ENCODE measurements at regions not wholly inside any gene's neighbourhood (a gene's known extent, or its start where the extent isn't known, plus 50 kb on each side); places are given as distances from the start of the nearest gene placed in this dataset.

DNA sequence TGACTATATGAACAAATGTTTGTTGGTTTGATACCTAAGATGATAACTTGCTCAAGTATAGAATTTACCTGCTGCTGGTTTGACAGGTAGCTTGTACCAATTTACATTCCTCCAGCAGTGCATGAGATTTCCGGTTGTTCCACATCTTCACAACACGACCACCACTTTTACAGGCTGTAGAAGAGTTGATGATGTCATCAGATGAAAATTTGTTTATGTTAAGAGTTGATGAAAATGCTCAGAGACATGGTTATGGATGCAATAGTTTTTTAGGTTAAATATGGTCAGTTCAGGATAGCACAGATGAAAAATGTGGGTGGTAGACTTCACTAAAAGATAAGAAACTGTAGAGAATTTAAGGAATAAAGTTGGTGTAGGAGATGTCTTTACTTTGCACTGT lies 468.3 kb downstream of the PCDH18 start:
- DNase-seq, result no peak

DNA sequence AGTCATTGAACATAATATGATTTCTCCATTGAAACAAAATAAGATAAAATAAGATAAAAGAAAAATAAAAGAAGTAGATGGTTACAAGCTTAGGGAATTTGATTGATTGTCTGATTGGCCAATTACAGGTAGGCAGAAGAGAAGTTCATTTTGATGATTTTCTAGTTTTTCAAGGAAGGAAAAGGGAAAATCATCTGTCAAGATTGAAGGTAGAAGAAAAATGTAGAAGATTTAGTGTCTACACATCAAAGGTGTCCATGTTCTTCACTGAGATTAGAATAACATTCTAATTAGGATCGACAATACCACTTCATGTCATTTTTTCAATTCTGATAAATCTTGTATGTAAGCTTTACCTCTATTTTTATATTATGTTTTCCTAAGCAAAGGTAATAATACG lies 489.1 kb downstream of the PCDH18 start:
- no peak for DNase-seq

DNA sequence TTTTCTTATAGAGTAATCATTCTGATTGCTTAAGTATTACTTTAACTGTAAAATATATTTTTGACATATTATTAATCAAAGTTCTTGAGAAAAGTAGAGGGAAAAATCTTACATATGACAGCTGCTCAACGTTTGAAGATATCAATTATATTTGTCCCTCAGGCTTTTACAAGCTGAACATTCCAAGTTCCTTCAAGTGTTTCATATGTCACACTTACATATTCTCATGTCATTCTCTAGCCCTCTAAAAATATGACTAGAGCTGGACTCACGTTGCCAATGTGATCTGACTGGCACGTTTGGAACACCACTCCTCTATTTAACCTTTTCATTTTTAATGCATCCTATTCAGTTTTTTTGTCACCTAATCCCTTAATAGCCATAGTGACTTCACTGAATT lies 492.9 kb downstream of the PCDH18 start:
- DNase-seq, result no peak

DNA sequence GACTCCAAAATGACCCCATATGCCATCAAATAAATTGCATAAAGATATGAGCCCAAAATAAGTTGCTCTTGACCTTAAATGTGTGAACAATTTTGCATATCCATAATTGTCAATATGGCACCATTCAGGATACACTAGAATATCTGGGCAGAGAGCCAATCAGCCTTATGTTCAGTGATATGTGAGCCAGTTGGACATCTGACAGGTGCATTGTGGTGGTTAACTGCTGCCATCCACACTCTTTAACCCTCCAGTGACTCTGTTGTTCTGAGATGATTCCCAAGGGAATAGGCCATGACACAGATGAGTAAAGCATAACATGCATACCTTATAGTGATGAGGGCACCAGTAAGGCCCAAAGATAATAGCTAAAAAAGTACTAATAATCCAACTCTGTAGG lies 500.1 kb downstream of the PCDH18 start:
- DNase-seq, result no peak

DNA sequence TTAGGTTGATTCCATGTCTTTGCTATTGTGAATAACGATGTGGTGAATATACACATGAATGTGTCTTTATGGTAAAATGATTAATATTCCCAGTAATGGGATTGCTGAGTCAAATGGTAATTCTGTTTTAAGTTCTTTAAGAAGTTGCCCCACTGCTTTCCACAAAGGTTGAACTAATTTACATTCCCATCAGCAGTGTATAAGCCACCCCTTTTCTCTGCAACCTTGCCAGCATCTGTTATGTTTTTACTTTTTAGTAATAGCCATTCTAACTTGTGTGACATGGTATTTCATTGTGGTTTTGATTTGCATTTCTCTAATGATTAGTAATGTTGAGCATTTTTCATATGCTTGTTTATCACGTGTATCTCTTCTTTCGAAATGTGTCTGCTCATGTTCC lies 503.3 kb downstream of the PCDH18 start:
- no peak for DNase-seq

DNA sequence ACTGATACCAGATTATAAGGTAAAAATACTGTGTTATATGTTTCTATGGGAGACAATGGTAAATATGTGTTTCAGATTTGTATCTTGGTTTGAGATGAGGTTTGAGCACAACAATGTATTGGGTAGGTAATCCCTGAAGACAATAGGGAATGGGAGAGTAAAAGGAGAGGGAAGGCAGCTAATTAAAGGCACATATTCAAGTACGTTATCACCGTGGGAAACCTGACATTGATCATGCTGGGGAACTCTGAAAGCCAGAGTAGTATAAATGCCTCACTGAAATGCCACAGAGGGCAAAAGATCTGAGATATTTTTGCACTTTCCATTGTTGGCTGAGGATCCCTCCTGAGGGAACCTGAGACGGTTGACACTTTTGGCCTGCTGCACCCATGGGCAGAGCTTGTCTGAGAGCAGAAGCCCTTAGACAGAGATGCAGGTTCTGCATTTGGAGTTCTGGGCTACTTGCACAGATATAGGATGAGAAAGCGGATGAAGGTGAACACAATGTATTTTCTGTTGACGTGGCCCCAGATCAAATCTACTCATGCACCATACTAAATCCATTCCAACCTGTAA lies 506.7 kb downstream of the PCDH18 start:
- no peak for DNase-seq

DNA sequence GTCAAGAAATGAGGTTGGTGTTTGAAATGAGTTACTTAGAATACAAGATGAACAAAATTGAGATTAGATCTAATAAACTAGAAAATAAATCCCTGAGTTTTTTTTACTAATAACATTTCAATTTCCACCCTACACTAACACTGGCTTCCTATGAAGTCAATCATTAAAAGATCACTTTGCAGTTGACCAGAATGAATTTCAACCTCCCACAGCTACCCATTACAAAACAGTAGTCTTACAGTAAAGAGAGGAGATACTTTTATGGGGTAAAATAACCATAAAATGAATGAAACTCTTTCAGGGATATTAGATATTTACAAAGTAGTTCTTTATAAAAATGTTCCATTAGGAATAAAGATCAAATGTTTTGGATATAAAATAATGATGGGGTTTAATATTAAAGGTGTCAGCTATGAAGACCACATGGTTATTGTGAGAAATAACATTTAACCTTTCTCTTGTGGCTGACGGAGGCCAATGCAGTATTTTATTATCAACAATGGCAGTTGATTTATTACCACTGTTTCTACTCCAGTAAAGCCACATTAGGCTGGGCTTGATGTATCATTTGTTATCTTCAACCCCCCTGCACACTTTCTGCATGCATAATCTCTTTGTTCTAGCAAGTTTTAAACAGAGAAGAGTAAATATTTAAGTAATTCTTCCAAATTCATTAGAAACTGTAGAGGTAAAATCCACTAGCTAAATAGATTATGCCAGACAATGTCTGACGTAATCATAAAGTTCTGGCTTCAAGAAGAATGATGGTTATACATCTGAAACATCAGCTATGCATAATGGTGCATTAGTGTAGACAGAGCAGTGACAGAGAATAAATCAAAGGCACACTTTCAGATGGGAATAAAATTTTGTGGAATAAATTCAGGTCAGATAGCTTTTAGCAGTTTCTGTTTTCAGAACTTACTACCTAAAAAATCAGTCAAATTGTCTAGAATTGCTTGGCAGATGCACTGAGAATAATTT lies 516.6 kb downstream of the PCDH18 start:
- DNase-seq, result no peak

DNA sequence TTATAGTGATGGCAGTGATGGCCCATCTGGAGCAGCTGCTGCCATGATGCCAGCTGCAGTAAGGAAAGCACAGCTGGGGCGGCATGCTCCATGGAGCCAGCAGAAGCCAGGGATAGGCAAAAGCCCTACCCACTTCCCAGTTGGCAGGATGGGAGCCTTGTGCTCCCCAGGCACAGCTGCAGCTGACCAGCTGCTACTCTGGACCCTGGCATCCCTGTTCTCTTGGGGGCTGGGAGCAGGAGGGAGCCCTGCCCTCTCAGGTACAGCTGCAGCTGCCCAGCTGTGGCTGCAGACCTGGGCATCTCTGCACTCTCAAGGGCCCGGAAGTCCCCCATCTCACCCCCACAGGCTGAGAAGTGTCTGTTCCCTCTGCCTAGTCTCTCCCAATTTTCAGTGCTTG lies 531.9 kb downstream of the PCDH18 start:
- no peak for DNase-seq

DNA sequence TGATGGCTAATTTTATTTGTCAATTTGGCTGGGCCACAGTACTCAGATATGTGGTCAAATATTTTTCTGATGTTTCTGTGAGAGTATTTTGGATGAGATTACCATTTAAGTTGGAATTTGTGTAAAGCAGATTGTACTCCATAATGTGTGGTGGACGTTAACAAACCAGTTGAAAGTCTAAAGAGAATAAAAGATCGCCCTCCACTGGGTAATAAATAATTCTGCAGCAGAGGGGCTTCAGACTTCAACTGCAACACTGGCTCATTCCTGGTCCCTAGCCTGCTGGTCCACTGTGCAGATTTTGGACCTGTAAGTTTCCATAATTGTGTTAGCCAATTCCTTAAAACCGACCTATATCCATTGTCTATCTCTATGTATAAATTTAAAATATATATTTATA lies 540.3 kb downstream of the PCDH18 start:
- no peak for DNase-seq

DNA sequence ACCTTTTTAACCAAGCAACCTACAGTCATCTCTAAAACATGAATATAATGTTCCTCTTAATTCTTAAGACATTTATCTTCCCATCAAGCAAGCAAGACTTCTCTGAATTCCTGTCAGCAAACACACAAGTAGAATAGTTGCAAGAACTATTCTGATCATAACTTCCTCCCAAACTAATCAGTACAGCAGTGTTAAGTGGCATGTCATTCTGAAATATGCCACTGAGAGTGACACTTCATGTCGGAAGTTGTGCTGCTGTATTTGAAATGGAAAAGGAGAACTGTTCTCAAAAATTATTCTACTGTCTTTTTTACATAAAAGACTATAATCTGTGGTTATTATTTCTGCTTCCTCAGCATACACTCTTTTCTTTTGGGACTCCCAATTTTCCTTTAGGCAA lies 546.6 kb downstream of the PCDH18 start:
- no peak for DNase-seq

DNA sequence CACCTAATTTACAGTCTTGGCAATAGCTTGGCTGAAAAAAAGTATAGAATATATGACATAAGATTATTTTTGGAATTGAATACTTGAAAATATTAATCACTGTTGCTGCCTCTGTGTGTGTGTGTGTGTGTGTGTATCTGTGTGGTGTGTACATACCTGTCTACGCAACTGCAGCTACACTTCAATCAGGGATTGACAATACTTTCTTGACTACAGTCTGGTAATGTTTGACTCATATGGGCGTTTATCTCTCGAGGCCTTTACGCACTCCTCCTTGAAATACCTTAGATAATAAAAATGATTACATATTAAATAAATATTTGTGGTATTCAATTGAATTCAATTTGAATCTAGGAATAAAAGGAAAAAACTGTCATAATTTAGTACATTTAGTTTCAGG lies 565.2 kb downstream of the PCDH18 start:
- no peak for DNase-seq

DNA sequence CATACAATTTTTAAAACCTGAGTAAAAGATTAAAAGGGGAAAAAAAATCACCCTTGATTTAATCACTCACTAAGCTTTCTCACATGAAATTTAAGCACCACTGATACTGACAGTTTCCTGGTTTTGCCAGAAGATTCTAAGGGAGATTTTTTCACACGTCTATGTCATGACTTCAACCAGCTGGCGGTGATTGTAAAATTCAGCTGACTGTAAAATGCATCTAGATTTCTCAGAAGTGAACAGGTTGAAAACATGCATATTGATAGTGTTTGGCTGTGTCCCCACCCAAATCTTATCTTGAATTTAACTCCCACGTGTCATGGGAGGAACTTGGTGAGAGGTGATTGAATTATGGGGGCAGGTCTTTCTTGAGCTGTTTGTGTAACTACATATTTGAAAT lies 566.8 kb downstream of the PCDH18 start:
- DNase-seq, result no peak

DNA sequence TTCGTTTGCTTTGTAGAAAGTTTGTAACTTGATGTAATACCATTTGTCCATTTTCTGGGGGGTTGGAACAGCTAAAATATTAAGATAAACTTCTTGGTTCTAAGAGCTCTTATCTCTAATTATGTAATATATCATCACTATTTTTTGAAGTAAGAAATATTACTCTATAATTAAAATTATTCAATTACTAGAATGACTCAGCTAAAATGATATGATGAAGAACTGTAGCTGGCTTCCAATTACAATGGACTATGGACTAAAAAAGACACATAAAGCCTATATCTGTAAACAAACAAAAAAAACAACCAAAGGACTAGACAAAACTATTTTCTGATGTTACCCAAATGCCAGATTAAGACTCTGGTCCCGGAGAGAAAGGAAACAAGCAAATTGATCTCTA lies 569.4 kb downstream of the PCDH18 start:
- DNase-seq, result no peak

DNA sequence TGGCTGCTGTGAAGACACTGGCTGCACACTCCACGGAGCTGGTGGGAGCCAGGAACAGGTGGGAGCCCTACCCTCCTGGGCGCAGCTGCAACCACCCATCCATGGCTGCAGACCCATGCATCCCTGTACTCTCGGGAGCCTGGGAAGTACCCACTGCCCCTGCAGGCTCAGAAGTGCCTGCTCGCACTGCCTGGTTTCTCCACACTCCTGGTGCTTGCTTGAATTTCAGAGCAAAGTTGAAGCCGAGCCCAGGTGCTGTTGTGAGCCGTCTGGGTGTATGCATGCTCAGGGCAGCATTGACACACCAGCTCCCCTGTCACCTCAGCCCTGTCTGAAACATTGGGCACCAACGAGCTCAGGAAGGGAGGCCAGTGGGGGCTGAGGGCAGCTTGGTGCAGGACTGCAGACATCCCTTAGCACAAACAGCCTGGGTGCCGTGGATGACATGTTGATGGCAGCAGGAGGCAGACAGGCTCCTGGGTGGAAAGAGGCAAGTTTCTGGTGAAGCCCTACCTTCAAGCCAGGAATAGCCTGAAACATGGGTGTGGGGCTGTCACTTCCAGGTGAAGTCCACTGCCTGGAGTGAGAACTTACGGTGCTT lies 585.9 kb downstream of the PCDH18 start:
- DNase-seq, result no peak

DNA sequence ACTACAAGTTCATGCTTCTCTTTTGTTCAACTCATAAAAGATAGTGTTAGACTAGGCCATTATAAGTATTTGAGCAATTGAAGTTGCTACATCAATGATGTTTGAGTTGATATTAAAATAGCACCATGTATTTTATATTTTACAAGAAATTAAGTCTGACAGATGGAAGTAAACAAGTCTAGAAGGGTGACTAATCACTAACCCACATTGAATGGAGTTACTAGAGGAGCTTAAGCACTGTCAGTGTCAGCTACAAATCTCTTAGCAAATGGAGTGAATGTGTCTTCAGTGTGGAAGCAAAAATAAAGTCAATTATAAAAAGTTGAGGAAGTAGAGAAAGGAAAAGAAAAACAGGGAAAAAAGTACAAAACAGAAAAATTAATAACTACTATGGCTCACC lies 592.5 kb downstream of the PCDH18 start:
- no peak for DNase-seq

DNA sequence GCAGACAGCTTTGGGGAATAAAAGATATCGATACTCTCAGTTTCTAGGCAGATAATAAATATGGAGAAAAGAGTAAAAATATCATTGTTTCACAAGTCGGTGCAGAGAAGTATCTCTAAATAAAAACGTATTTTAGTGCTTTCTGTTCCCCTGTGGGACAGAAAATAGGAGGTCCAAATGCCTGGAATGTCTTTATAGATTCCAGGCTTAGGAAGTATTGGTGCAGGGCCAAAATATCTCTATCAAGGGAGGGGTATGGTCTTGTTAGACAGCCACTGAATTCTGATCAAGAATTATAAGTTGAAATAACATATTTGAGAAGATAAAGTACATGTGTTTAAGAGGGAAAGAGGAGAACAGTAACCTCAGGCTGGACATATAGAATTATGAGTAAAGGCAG lies 596.4 kb downstream of the PCDH18 start:
- DNase-seq, result no peak

DNA sequence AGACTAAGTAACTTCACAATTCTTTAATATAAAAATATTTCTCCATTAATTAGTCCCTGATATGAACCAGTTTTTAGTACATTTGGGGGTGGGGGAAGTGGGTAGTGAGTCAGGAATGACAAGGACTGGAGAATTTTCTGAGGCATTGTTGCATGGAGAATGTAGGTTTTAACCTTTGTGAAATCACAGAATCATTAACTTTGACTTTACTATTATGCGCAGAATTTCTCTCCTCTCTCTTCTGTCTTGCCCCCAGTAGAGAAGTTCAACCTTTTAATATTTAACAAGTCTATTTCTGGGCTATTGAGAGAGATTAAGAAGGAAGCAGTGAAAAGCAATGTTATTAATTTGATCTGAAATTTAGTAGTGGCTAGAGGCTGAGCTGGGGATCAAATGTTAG lies 597.0 kb downstream of the PCDH18 start:
- DNase-seq, result no peak

DNA sequence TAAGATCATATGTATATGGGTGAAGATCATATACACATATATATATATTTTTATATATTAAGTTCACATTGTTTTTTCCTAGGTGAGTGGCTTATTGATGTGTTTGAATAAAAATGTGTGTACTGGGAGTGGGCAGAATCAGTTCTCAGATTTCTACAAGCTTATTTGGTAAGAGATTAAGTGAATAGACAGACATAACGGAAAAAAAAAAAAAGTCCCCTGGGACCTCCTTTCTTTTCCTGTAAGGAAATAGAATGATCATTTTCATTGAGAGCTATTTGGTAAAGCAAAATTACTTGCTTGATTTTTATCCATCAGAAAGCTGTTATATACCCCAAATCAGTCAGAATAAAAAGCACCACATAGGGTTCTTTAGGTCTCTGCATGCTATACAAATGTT lies 597.7 kb downstream of the PCDH18 start:
- DNase-seq, result no peak

DNA sequence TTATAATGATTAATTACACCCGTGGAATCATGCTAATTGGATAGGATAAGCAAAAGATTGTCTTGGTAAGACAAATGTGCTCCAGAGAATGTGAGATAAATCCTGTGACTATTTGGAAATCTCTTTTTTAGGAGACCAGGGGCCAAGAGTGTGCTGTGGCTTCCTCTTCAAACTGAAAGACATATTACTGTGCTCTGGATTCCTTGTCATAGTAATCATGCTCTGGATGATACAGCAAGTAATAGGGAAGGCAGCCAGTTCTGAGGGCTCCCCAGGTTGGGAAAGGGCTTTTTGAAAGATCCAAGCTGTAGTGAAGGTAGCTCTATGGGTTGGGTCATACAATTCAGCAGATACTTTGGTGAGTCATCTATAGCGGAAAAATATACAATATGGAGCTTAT lies 600.5 kb downstream of the PCDH18 start:
- DNase-seq, result no peak

DNA sequence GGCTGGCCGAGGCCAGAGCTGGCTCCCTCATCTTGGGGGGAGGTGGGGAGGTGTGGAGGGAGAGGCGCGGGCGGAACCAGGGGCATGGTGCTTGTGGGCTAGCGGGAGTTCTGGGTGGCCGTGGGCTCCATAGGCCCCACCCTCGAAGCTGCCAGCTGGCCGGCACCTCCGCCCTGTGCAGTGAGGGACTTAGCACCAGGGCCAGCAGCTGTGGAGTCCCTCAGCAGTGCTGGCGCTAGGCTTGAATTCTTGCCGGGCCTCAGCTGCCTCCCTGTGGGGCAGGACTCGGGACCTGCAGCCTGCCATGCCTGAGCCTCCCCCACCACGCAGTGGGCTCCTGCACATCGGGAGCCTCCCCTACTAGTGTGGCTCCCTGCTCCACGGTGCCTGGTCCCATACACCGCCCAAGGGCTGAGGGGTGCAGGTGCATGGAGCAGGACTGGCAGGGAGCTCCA lies 603.3 kb downstream of the PCDH18 start:
- DNase-seq, result no peak

DNA sequence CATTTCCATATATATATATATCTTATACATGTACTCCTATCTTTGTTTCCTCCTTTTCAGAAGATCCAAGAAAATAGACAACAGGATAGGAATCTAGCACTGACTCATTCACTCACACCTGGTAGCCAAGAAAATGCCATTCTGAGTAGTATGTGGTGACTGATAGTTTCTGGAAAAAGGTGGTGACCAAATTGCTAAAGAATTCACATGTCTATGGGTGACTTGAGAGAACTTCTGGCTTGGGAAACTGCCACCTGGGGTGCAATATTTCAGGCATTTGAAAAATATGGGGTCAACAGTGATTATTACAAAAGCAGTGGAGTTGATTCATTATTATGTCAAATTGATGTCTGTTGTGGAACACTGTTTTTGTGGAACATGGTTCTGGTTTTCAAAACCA lies 605.1 kb downstream of the PCDH18 start:
- no peak for DNase-seq

DNA sequence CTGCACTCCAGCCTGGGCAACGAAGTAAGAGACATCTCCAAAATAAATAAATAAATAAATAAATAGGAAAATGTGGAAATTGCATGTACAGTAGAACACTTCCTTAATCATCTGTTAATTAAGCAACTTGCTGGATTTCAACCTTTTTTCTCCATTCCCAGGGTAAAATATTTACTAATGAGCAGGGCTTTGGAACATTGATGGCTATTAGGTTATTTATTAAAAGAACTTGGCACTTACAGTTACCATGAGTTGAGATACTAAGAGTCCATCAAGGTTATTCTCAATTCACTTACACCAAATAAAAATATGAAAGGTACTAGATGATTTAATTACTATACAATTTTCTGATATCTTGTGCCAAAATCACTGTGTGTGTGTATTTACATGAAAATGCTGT lies 607.1 kb downstream of the PCDH18 start:
- DNase-seq, result no peak

DNA sequence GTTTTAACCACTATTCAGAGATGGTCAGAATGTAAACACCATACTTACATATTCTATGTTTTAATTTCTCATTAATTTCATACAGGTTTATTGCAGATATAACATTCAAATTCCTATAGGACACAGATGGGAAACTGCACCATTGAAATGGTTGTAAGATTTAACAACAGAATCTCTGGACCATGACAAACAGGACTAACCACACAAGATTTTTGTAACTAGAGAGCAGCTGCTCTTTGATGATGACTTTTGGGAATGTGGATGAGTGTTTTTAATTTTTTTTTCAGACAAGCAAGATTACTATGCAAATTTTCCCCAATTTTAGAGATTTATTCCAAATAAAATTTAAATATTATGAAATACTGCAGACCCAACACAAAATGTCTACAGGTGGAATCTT lies 610.2 kb downstream of the PCDH18 start:
- no peak for DNase-seq

Measured in amniotic stem cell (primary cell).